ENCODE measurements at regions not wholly inside any gene's neighbourhood (a gene's known extent, or its start where the extent isn't known, plus 50 kb on each side); places are given as distances from the start of the nearest gene placed in this dataset.

- TF ChIP-seq MAX (CRISPR knock-in tag; IDR thresholded peaks at IDR 0.05), result no peak
- no peak for TF ChIP-seq CTCF (IDR thresholded peaks at IDR 0.05)
- no peak for TF ChIP-seq ZNF423 (CRISPR knock-in tag; IDR thresholded peaks at IDR 0.05)
- no peak for TF ChIP-seq ZNF317 (CRISPR knock-in tag; IDR thresholded peaks at IDR 0.05; ENCODE audit: borderline replicate concordance, low read depth)
- TF ChIP-seq USF1 (CRISPR knock-in tag; IDR thresholded peaks at IDR 0.05), result no peak
- no peak for TF ChIP-seq NR2C2 (CRISPR knock-in tag; IDR thresholded peaks at IDR 0.05)
- no peak for TF ChIP-seq ATF3 (CRISPR knock-in tag; conservative IDR thresholded peaks at IDR 0.05)
- no peak for TF ChIP-seq IRF1 (CRISPR knock-in tag; IDR thresholded peaks at IDR 0.05)
- no peak for TF ChIP-seq HMGXB4 (CRISPR knock-in tag; IDR thresholded peaks at IDR 0.05)
- no peak for TF ChIP-seq RORB (CRISPR knock-in tag; IDR thresholded peaks at IDR 0.05)
- TF ChIP-seq NR3C1 (CRISPR knock-in tag; conservative IDR thresholded peaks at IDR 0.05; ENCODE audit: low read depth), result no peak
- no peak for TF ChIP-seq CREM (CRISPR knock-in tag; IDR thresholded peaks at IDR 0.05)
These were observed 757.6 kb downstream of the NR4A2 start for GRCh38 chr2:155574941-155575340.
